AG04450 (cell line): ENCODE measurements at regions not wholly inside any gene's neighbourhood (a gene's known extent, or its start where the extent isn't known, plus 50 kb on each side); places are given as distances from the start of the nearest gene placed in this dataset.
A peak's percentile ranks its signal among the peaks of the same experiment; 100 is the strongest.

Source experiments
- CTCF ChIA-PET: fragments of 300-600, 350-600 bp; formaldehyde crosslinking; extraction: SDS; loops from one replicate; lab custom pipeline; 2022; ENCODE audit warnings: antibody characterized with exemption, inconsistent platforms; lab: Charles Lee
- POLR2A ChIA-PET: fragments of 350-600 bp; formaldehyde crosslinking; extraction: SDS; loops from one replicate; lab custom pipeline; 2021; ENCODE audit warnings: antibody characterized with exemption, inconsistent platforms; lab: Yijun Ruan, JAX
- DNase-seq: peaks from one replicate; pipeline ENCODE4 v3.0.0-alpha.2; 2011; ENCODE audit warnings: low read depth, low spot score
- H3K27ac ChIP-seq: one replicate; pipeline ENCODE4 v1.5.1; 2012; ENCODE audit warnings: low read depth, low read length, control low read depth
- H3K27me3 ChIP-seq: one replicate; pipeline ENCODE4 v1.6.0; 2012; ENCODE audit warnings: low read length; ENCODE audit not compliant: control insufficient read depth, insufficient read depth
- H3K4me3 ChIP-seq: 2 replicates; pipeline ENCODE4 v1.5.1; 2011; ENCODE audit warnings: mild to moderate bottlenecking, low read depth, low read length, control low read depth
- H3K9me3 ChIP-seq: 2 replicates; pipeline ENCODE4 v1.5.1; 2012; ENCODE audit warnings: low read length; ENCODE audit not compliant: control insufficient read depth, insufficient read depth
- TF ChIP-seq, protein P1 (sequence below): IDR thresholded peaks from 2 replicates; pipeline ENCODE4 v1.5.1; 2011; ENCODE audit warnings: low read depth, low read length, control low read depth, inconsistent platforms

DNA sequence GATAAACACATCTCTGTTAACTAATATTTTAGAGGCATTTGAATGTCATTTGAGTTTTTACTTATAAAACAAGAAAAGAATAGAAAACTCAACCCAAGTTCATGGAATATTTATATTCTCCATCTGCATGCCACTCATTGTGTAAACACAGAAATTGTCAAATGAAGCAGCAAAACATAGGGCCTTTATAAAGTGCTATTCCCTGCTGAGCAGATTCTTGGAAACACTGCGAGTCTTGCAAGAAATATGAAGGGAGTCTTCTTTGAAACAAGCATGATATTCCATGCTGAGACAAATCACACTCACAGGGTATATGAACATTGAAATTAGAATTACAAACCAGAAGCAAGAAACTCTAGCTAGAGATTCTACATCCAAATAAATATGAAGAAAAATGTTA, 655.8 kb downstream of the BRINP3 start:
- ChIA-PET POLR2A (no interaction called here), CTCF (interaction anchor here (1.1 kb wide), 1 partner anchor 15 kb away, joined by 3 read pairs; no protein-coding TSS in a partner anchor)
- H3K27me3 ChIP-seq: no peaks in the 10 kb centered on the region
- TF ChIP-seq, protein P1, sequence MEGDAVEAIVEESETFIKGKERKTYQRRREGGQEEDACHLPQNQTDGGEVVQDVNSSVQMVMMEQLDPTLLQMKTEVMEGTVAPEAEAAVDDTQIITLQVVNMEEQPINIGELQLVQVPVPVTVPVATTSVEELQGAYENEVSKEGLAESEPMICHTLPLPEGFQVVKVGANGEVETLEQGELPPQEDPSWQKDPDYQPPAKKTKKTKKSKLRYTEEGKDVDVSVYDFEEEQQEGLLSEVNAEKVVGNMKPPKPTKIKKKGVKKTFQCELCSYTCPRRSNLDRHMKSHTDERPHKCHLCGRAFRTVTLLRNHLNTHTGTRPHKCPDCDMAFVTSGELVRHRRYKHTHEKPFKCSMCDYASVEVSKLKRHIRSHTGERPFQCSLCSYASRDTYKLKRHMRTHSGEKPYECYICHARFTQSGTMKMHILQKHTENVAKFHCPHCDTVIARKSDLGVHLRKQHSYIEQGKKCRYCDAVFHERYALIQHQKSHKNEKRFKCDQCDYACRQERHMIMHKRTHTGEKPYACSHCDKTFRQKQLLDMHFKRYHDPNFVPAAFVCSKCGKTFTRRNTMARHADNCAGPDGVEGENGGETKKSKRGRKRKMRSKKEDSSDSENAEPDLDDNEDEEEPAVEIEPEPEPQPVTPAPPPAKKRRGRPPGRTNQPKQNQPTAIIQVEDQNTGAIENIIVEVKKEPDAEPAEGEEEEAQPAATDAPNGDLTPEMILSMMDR: no peak
- no peaks in the 10 kb centered on the region for H3K9me3 ChIP-seq
- H3K27ac ChIP-seq: no peak overlapping the region
- no peak overlapping the region for H3K4me3 ChIP-seq
- no peak for DNase-seq

DNA sequence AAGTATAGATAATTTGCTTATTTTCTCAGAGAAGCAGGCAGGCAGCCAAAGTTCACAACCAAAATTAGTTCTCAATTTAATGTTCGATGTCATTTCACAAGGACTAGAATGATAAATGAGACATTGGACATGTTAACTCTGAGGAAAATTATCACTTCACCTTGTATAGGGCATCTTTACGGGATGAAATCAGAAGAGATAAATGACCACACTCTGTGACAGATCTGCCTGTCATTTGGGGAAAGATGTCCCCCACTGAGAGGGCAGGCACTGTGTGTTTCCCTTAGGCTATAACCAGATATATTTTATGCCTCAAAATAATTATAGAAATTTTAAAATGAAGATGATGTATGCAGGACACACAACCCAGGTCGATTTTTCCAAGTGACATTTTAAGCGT, 642.9 kb downstream of the BRINP3 start:
- DNase-seq: no peak
- POLR2A ChIA-PET: no interaction called here
- H3K27me3 ChIP-seq: no peaks in the 10 kb centered on the region
- H3K27ac ChIP-seq: no peak overlapping the region
- CTCF ChIA-PET: no interaction called here
- H3K9me3 ChIP-seq: no peaks in the 10 kb centered on the region
- TF ChIP-seq, protein P1: no peak
- H3K4me3 ChIP-seq: no peak overlapping the region

DNA sequence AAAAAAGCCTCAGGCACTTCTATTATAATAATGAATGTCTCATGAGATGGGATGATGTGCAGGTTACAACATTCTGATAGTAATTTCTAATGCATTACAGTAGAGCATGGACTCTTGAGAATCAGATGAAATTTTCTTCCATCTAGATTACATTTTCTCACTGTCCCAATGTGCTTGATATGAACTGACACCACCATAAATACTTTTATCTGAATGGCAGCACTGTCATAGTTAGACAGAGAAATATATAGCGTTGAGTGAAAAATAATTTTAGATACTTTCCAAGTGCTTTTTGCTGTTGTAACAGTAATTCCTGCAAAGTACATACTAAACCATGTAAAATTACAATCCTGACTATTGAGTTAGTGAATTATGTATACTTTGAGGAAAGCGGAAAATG, 630.1 kb downstream of the BRINP3 start:
- Histone ChIP-seq H3K4me3 (no peak overlapping the region), H3K27ac (no peak overlapping the region), H3K9me3 (no peaks in the 10 kb centered on the region), H3K27me3 (no peaks in the 10 kb centered on the region)
- ChIA-PET POLR2A (no interaction called here), CTCF (no interaction called here)
- TF ChIP-seq, protein P1: no peak
- DNase-seq: no peak

GRCh38 chr1:189851806-189852367, 625.8 kb downstream of the BRINP3 start:
- ChIA-PET CTCF (no interaction called here), POLR2A (no interaction called here)

DNA sequence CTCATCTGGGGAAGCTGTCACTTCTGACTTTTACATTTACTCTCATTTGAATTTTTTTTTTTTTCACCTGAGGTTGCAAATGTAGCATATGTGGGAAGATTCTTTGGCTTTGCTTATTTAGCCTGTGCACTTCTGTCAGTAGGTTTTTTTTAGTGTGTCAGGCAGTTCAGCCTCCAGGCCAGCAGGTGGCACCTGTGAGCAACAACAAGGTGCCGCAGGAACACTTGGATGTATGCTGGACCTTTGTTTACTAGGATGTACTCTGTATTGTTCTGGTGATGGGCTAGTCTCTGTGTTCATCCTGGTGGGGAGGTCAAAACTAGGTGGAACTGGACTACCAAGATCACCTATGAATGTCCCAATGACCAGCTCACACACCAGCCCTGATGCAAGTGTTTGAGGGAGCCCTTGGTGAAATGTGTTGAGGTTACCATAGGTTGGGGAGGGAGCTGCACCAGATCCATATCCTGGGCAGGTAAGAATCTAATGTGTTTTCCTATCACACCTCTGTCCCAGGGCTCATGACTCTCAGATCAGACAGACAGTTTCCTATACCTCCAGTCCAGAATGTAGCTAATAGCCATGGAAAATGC, 618.2 kb downstream of the BRINP3 start:
- TF ChIP-seq, protein P1: peak; percentile 65
- ChIA-PET CTCF (interaction anchor here (0.6 to 0.9 kb wide), 3 partner anchors 9 to 383 kb away, joined by 3 read pairs; no protein-coding TSS in a partner anchor), POLR2A (no interaction called here)
- H3K27ac ChIP-seq: no peak overlapping the region
- no peak for DNase-seq
- no peak overlapping the region for H3K4me3 ChIP-seq
- H3K9me3 ChIP-seq: peaks cover 3% of the 10 kb centered on the region; the same call in 1 of the 2 replicates
- H3K27me3 ChIP-seq: no peaks in the 10 kb centered on the region

More at GRCh38 chr1:189851806-189852367, 625.8 kb downstream of the BRINP3 start:
- DNase-seq: no peak
- TF ChIP-seq, protein P1: no peak
- Histone ChIP-seq H3K4me3 (no peak overlapping the region), H3K9me3 (no peaks in the 10 kb centered on the region), H3K27me3 (no peaks in the 10 kb centered on the region), H3K27ac (no peak overlapping the region)
